ENCODE measurements at regions not wholly inside any gene's neighbourhood (a gene's known extent, or its start where the extent isn't known, plus 50 kb on each side); places are given as distances from the start of the nearest gene placed in this dataset.
A peak's percentile ranks its signal among the peaks of the same experiment; 100 is the strongest.
"Not testable (repeated sequence)": the region's sequence is repeated elsewhere in the genome, so short reads cannot be mapped to it uniquely, and the experiment has no call there.

DNA sequence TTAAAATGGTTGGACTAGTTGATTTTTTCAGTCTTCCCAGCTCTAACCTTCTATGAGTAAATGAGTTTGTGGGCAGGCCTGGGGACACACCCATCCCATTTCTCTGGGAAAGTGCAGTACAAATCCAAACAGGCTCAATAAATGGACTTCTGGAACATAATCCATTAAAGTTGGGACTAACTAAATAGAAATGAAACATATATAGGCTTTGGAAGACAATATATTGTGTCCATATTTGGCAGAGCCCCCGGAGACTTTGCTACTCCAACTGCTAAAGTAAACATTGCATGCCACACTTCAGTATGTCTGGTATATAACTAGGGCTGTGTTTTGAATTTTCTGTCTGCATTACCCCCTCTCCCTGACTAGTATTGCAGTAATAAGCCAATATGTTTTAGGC lies 191.4 kb upstream of the DAB2 start:
- H3K27ac Mint-ChIP-seq (ENCODE audit: low read depth, unreplicated experiment) = no peak overlapping the region

GRCh38 chr5:39611076-39611475 lies 186.3 kb upstream of the DAB2 start:
- H3K4me1 Mint-ChIP-seq (ENCODE audit: insufficient read depth, unreplicated experiment); H3K27me3 Mint-ChIP-seq (ENCODE audit: insufficient read depth, unreplicated experiment); H3K36me3 Mint-ChIP-seq (ENCODE audit: insufficient read depth, unreplicated experiment); POLR2A ChIA-PET; BruUV-seq (replicated peaks); intact Hi-C loops (cut with micrococcal nuclease); H3K4me3 Mint-ChIP-seq (ENCODE audit: unreplicated experiment); H3K27ac Mint-ChIP-seq (ENCODE audit: low read depth, unreplicated experiment); H3K9me3 Mint-ChIP-seq (ENCODE audit: unreplicated experiment): not testable (repeated sequence)
- CTCF ChIA-PET = interaction anchor here (1.6 kb wide), 1 partner anchor 12 kb away, joined by 3 read pairs; no protein-coding TSS in a partner anchor
- DNase-seq (ENCODE audit: unreplicated experiment) = peak; percentile 41

More for the DNA sequence above, 191.4 kb upstream of the DAB2 start:
- Mint-ChIP-seq H3K4me3 (ENCODE audit: unreplicated experiment) (no peak overlapping the region), H3K36me3 (ENCODE audit: insufficient read depth, unreplicated experiment) (no peaks in the 10 kb centered on the region), H3K27me3 (ENCODE audit: insufficient read depth, unreplicated experiment) (no peaks in the 10 kb centered on the region), H3K4me1 (ENCODE audit: insufficient read depth, unreplicated experiment) (no peaks in the 10 kb centered on the region), H3K9me3 (ENCODE audit: unreplicated experiment) (no peaks in the 10 kb centered on the region)
- POLR2A ChIA-PET = no interaction called here
- intact Hi-C loops (cut with micrococcal nuclease) = no loop called here
- CTCF ChIA-PET = no interaction called here
- TF ChIP-seq, protein P1, sequence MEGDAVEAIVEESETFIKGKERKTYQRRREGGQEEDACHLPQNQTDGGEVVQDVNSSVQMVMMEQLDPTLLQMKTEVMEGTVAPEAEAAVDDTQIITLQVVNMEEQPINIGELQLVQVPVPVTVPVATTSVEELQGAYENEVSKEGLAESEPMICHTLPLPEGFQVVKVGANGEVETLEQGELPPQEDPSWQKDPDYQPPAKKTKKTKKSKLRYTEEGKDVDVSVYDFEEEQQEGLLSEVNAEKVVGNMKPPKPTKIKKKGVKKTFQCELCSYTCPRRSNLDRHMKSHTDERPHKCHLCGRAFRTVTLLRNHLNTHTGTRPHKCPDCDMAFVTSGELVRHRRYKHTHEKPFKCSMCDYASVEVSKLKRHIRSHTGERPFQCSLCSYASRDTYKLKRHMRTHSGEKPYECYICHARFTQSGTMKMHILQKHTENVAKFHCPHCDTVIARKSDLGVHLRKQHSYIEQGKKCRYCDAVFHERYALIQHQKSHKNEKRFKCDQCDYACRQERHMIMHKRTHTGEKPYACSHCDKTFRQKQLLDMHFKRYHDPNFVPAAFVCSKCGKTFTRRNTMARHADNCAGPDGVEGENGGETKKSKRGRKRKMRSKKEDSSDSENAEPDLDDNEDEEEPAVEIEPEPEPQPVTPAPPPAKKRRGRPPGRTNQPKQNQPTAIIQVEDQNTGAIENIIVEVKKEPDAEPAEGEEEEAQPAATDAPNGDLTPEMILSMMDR (IDR thresholded peaks at IDR 0.05; ENCODE audit: unreplicated experiment) = no peak
- no TSS peak for BruUV-seq (replicated peaks)
- DNase-seq (ENCODE audit: unreplicated experiment) = no peak

GRCh38 chr5:39608024-39608423 lies 183.2 kb upstream of the DAB2 start:
- Mint-ChIP-seq H3K27me3 (ENCODE audit: insufficient read depth, unreplicated experiment) (no peaks in the 10 kb centered on the region), H3K9me3 (ENCODE audit: unreplicated experiment) (no peaks in the 10 kb centered on the region), H3K27ac (ENCODE audit: low read depth, unreplicated experiment) (no peak overlapping the region), H3K4me1 (ENCODE audit: insufficient read depth, unreplicated experiment) (no peaks in the 10 kb centered on the region), H3K36me3 (ENCODE audit: insufficient read depth, unreplicated experiment) (no peaks in the 10 kb centered on the region), H3K4me3 (ENCODE audit: unreplicated experiment) (no peak overlapping the region)
- DNase-seq (ENCODE audit: unreplicated experiment) = peak; percentile 7
- TF ChIP-seq, protein P1 (IDR thresholded peaks at IDR 0.05; ENCODE audit: unreplicated experiment) = no peak
- ChIA-PET CTCF (interaction anchor here (0.9 kb wide), 1 partner anchor 7 kb away, joined by 3 read pairs; no protein-coding TSS in a partner anchor), POLR2A (no interaction called here)
- no TSS peak for BruUV-seq (replicated peaks)
- intact Hi-C loops (cut with micrococcal nuclease) = no loop called here

DNA sequence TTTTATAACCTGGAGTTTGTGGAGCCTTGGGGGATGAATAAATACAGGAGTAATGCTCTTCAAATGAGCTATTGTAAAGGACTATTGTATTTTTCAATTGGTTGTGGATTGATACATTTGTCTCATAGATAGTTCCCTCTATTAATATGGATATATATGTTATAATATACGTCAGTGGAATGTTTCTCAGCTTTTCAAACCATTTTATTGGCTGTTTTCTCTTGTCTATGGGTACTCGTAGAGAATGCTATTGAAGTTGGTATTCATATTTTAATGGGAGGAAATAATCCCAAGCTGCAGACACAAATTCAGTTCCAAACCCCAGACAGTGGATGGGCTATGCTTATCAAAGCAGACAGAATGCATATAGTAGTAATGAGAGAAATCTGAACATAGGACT lies 181.8 kb upstream of the DAB2 start:
- H3K27me3 Mint-ChIP-seq (ENCODE audit: insufficient read depth, unreplicated experiment) = no peaks in the 10 kb centered on the region
- H3K4me3 Mint-ChIP-seq (ENCODE audit: unreplicated experiment) = no peak overlapping the region
- TF ChIP-seq, protein P1 (IDR thresholded peaks at IDR 0.05; ENCODE audit: unreplicated experiment) = no peak
- H3K9me3 Mint-ChIP-seq (ENCODE audit: unreplicated experiment) = no peaks in the 10 kb centered on the region
- POLR2A ChIA-PET = no interaction called here
- H3K27ac Mint-ChIP-seq (ENCODE audit: low read depth, unreplicated experiment) = no peak overlapping the region
- intact Hi-C loops (cut with micrococcal nuclease) = no loop called here
- H3K4me1 Mint-ChIP-seq (ENCODE audit: insufficient read depth, unreplicated experiment) = no peaks in the 10 kb centered on the region
- no peak for DNase-seq (ENCODE audit: unreplicated experiment)
- CTCF ChIA-PET = interaction anchor here (1.2 kb wide), 1 partner anchor 27 kb away, joined by 3 read pairs; no protein-coding TSS in a partner anchor
- BruUV-seq (replicated peaks) = no TSS peak
- no peaks in the 10 kb centered on the region for H3K36me3 Mint-ChIP-seq (ENCODE audit: insufficient read depth, unreplicated experiment)

All from MCF 10A (cell line).